GM23338 (cell line): ENCODE measurements at regions not wholly inside any gene's neighbourhood (a gene's known extent, or its start where the extent isn't known, plus 50 kb on each side); places are given as distances from the start of the nearest gene placed in this dataset.

Experiments
- ATAC-seq: fragments of 200-7000 bp; cut with Tn5 transposase; 3 replicates; pipeline ENCODE4 v1.9.1; 2020
- DNase-seq: peaks from one replicate; pipeline ENCODE4 v3.0.0-alpha.2; 2015; ENCODE audit warnings: low spot score
- H2AFZ ChIP-seq: fragments of 200-600 bp; sonication (generic); 2 replicates; pipeline ENCODE4 v1.8.0; 2016; ENCODE audit warnings: antibody characterized with exemption, mild to moderate bottlenecking, moderate library complexity
- H3F3A ChIP-seq: fragments of 200-600 bp; sonication (generic); replicated peaks from 2 replicates; pipeline ENCODE4 v1.8.0; 2017; ENCODE audit warnings: antibody characterized with exemption, mixed run types, low read depth
- H3K27ac ChIP-seq: fragments of 200-600 bp; sonication (generic); 2 replicates; pipeline ENCODE4 v1.6.1; 2016; ENCODE audit warnings: low read depth
- H3K27me3 ChIP-seq: fragments of 200-600 bp; sonication (generic); 2 replicates; pipeline ENCODE4 v1.8.0; 2016; ENCODE audit warnings: mild to moderate bottlenecking, mixed run types, moderate library complexity; ENCODE audit not compliant: insufficient read depth
- H3K36me3 ChIP-seq: fragments of 200-600 bp; sonication (generic); 2 replicates; pipeline ENCODE4 v1.8.0; 2016; ENCODE audit warnings: mild to moderate bottlenecking; ENCODE audit not compliant: insufficient read depth
- H3K4me1 ChIP-seq: fragments of 200-600 bp; sonication (generic); 2 replicates; pipeline ENCODE4 v1.8.0; 2016; ENCODE audit warnings: mild to moderate bottlenecking, moderate library complexity; ENCODE audit not compliant: insufficient read depth
- H3K4me2 ChIP-seq: fragments of 200-600 bp; sonication (generic); 2 replicates; pipeline ENCODE4 v1.7.1; 2017; ENCODE audit warnings: mixed run types
- H3K4me3 ChIP-seq: fragments of 200-600 bp; sonication (generic); 2 replicates; pipeline ENCODE4 v1.6.1; 2016; ENCODE audit warnings: mixed run types
- H3K79me2 ChIP-seq: fragments of 200-600 bp; sonication (generic); replicated peaks from 2 replicates; pipeline ENCODE4 v1.8.0; 2017; ENCODE audit warnings: mild to moderate bottlenecking; ENCODE audit not compliant: insufficient read depth
- H3K9me2 ChIP-seq: fragments of 200-600 bp; sonication (generic); 2 replicates; pipeline ENCODE4 v1.8.0; 2017; ENCODE audit not compliant: insufficient read depth
- H4K20me1 ChIP-seq: fragments of 200-600 bp; sonication (generic); replicated peaks from 2 replicates; pipeline ENCODE4 v1.8.0; 2017; ENCODE audit warnings: mild to moderate bottlenecking; ENCODE audit not compliant: insufficient read depth
- H3K27ac Mint-ChIP-seq: 2 replicates; pipeline ENCODE4 v1.8.0; 2020; ENCODE audit warnings: inconsistent platforms, mild to moderate bottlenecking, moderate library complexity, mixed read lengths
- H3K27me3 Mint-ChIP-seq: 3 replicates; pipeline ENCODE4 v1.8.0; 2022; ENCODE audit warnings: low read depth, mild to moderate bottlenecking, moderate library complexity, mixed read lengths, inconsistent platforms; ENCODE audit not compliant: insufficient read depth, poor library complexity
- H3K36me3 Mint-ChIP-seq: 3 replicates; pipeline ENCODE4 v1.8.0; 2021; ENCODE audit warnings: low read depth, mild to moderate bottlenecking, inconsistent platforms, moderate library complexity, mixed read lengths
- H3K4me1 Mint-ChIP-seq: 3 replicates; pipeline ENCODE4 v1.8.0; 2020; ENCODE audit warnings: mild to moderate bottlenecking, inconsistent platforms, mixed read lengths
- H3K4me3 Mint-ChIP-seq: 3 replicates; pipeline ENCODE4 v1.8.0; 2021; ENCODE audit warnings: moderate library complexity, mild to moderate bottlenecking, inconsistent platforms, mixed read lengths
- H3K9me3 Mint-ChIP-seq: 3 replicates; pipeline ENCODE4 v1.8.0; 2020; ENCODE audit warnings: moderate library complexity, mild to moderate bottlenecking, inconsistent platforms, mixed read lengths
- CREB1 ChIP-seq: fragments of 250-450 bp; sonication (Bioruptor Pico); IDR thresholded peaks from 2 replicates; pipeline ENCODE4 v1.5.0; 2020; ENCODE audit warnings: low read depth, mild to moderate bottlenecking, moderate library complexity
- EZH2 ChIP-seq: fragments of 200-600 bp; sonication (generic); IDR thresholded peaks from one replicate; pipeline ENCODE4 v1.8.0; 2017; ENCODE audit warnings: antibody characterized with exemption, mild to moderate bottlenecking, low read depth; ENCODE audit not compliant: unreplicated experiment
- EZH2phosphoT487 ChIP-seq: fragments of 200-600 bp; sonication (generic); IDR thresholded peaks from one replicate; pipeline ENCODE4 v1.8.1; 2018; ENCODE audit warnings: antibody characterized with exemption; ENCODE audit not compliant: unreplicated experiment
- JUNB ChIP-seq: IDR thresholded peaks from one replicate; pipeline ENCODE4 v1.6.1; 2016; ENCODE audit warnings: antibody characterized with exemption; ENCODE audit not compliant: unreplicated experiment
- NANOG ChIP-seq: IDR thresholded peaks from 2 replicates; pipeline ENCODE4 v1.6.1; 2016; ENCODE audit warnings: antibody characterized with exemption, borderline replicate concordance
- POLR2AphosphoS5 ChIP-seq: IDR thresholded peaks from 2 replicates; pipeline ENCODE4 v1.6.1; 2016; ENCODE audit warnings: antibody characterized with exemption, low read depth
- REST ChIP-seq: IDR thresholded peaks from one replicate; pipeline ENCODE4 v1.6.1; 2018; ENCODE audit warnings: antibody characterized with exemption; ENCODE audit not compliant: unreplicated experiment
- STAT1 ChIP-seq: IDR thresholded peaks from one replicate; pipeline ENCODE4 v1.6.1; 2016; ENCODE audit warnings: antibody characterized with exemption; ENCODE audit not compliant: unreplicated experiment
- ZNF114 ChIP-seq: fragments of 250-450 bp; sonication (Bioruptor Pico); IDR thresholded peaks from 2 replicates; pipeline ENCODE4 v1.5.0; 2020; ENCODE audit warnings: mild to moderate bottlenecking, moderate library complexity
- ZNF331 ChIP-seq: fragments of 250-450 bp; sonication (Bioruptor Pico); IDR thresholded peaks from 2 replicates; pipeline ENCODE4 v1.5.0; 2020; ENCODE audit warnings: low read depth, mild to moderate bottlenecking, moderate library complexity
- TF ChIP-seq, protein P1 (sequence below): IDR thresholded peaks from 2 replicates; pipeline ENCODE4 v1.6.1; 2016; ENCODE audit warnings: antibody characterized with exemption
- TF ChIP-seq, protein P2 (sequence below), 2 experiments: fragments of 200-600 bp in 1 of 2; sonication (generic) in 1 of 2; conservative IDR thresholded peaks; 2 replicates each; pipeline versions ENCODE4 v1.5.1 to v1.6.1; 2016 to 2017; ENCODE audit warnings: antibody characterized with exemption in 2 of 2, low read depth in 2 of 2, mild to moderate bottlenecking in 2 of 2, moderate library complexity in 1 of 2
- TF ChIP-seq, protein P3 (sequence below): fragments of 250-450 bp; sonication (Bioruptor Pico); IDR thresholded peaks from 2 replicates; pipeline ENCODE4 v1.5.0; 2020; ENCODE audit warnings: mild to moderate bottlenecking, moderate library complexity

GRCh38 chr2:228444161-228444560 lies 262.7 kb upstream of the SPHKAP start:
- no peak overlapping the region for H3K27ac ChIP-seq
- no peaks in the 10 kb centered on the region; the same call in 1 of the 2 replicates for H3K4me1 ChIP-seq
- ATAC-seq (no peak), DNase-seq (no peak)
- H4K20me1 ChIP-seq, result no peaks in the 10 kb centered on the region
- TF ChIP-seq, protein P1, sequence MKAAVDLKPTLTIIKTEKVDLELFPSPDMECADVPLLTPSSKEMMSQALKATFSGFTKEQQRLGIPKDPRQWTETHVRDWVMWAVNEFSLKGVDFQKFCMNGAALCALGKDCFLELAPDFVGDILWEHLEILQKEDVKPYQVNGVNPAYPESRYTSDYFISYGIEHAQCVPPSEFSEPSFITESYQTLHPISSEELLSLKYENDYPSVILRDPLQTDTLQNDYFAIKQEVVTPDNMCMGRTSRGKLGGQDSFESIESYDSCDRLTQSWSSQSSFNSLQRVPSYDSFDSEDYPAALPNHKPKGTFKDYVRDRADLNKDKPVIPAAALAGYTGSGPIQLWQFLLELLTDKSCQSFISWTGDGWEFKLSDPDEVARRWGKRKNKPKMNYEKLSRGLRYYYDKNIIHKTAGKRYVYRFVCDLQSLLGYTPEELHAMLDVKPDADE, result no peak
- TF ChIP-seq EZH2phosphoT487, result no peak
- TF ChIP-seq EZH2, result no peak
- no peak for TF ChIP-seq ZNF331 (CRISPR knock-in tag)
- no peak for TF ChIP-seq ZNF114
- no peak for TF ChIP-seq NANOG
- TF ChIP-seq JUNB, result no peak
- TF ChIP-seq STAT1, result no peak
- no peak for TF ChIP-seq CREB1 (CRISPR knock-in tag)
- TF ChIP-seq, protein P2, sequence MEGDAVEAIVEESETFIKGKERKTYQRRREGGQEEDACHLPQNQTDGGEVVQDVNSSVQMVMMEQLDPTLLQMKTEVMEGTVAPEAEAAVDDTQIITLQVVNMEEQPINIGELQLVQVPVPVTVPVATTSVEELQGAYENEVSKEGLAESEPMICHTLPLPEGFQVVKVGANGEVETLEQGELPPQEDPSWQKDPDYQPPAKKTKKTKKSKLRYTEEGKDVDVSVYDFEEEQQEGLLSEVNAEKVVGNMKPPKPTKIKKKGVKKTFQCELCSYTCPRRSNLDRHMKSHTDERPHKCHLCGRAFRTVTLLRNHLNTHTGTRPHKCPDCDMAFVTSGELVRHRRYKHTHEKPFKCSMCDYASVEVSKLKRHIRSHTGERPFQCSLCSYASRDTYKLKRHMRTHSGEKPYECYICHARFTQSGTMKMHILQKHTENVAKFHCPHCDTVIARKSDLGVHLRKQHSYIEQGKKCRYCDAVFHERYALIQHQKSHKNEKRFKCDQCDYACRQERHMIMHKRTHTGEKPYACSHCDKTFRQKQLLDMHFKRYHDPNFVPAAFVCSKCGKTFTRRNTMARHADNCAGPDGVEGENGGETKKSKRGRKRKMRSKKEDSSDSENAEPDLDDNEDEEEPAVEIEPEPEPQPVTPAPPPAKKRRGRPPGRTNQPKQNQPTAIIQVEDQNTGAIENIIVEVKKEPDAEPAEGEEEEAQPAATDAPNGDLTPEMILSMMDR (conservative IDR thresholded peaks at IDR 0.05; ENCODE audit: low read depth in 2 of 2), result no peak
- TF ChIP-seq, protein P3, sequence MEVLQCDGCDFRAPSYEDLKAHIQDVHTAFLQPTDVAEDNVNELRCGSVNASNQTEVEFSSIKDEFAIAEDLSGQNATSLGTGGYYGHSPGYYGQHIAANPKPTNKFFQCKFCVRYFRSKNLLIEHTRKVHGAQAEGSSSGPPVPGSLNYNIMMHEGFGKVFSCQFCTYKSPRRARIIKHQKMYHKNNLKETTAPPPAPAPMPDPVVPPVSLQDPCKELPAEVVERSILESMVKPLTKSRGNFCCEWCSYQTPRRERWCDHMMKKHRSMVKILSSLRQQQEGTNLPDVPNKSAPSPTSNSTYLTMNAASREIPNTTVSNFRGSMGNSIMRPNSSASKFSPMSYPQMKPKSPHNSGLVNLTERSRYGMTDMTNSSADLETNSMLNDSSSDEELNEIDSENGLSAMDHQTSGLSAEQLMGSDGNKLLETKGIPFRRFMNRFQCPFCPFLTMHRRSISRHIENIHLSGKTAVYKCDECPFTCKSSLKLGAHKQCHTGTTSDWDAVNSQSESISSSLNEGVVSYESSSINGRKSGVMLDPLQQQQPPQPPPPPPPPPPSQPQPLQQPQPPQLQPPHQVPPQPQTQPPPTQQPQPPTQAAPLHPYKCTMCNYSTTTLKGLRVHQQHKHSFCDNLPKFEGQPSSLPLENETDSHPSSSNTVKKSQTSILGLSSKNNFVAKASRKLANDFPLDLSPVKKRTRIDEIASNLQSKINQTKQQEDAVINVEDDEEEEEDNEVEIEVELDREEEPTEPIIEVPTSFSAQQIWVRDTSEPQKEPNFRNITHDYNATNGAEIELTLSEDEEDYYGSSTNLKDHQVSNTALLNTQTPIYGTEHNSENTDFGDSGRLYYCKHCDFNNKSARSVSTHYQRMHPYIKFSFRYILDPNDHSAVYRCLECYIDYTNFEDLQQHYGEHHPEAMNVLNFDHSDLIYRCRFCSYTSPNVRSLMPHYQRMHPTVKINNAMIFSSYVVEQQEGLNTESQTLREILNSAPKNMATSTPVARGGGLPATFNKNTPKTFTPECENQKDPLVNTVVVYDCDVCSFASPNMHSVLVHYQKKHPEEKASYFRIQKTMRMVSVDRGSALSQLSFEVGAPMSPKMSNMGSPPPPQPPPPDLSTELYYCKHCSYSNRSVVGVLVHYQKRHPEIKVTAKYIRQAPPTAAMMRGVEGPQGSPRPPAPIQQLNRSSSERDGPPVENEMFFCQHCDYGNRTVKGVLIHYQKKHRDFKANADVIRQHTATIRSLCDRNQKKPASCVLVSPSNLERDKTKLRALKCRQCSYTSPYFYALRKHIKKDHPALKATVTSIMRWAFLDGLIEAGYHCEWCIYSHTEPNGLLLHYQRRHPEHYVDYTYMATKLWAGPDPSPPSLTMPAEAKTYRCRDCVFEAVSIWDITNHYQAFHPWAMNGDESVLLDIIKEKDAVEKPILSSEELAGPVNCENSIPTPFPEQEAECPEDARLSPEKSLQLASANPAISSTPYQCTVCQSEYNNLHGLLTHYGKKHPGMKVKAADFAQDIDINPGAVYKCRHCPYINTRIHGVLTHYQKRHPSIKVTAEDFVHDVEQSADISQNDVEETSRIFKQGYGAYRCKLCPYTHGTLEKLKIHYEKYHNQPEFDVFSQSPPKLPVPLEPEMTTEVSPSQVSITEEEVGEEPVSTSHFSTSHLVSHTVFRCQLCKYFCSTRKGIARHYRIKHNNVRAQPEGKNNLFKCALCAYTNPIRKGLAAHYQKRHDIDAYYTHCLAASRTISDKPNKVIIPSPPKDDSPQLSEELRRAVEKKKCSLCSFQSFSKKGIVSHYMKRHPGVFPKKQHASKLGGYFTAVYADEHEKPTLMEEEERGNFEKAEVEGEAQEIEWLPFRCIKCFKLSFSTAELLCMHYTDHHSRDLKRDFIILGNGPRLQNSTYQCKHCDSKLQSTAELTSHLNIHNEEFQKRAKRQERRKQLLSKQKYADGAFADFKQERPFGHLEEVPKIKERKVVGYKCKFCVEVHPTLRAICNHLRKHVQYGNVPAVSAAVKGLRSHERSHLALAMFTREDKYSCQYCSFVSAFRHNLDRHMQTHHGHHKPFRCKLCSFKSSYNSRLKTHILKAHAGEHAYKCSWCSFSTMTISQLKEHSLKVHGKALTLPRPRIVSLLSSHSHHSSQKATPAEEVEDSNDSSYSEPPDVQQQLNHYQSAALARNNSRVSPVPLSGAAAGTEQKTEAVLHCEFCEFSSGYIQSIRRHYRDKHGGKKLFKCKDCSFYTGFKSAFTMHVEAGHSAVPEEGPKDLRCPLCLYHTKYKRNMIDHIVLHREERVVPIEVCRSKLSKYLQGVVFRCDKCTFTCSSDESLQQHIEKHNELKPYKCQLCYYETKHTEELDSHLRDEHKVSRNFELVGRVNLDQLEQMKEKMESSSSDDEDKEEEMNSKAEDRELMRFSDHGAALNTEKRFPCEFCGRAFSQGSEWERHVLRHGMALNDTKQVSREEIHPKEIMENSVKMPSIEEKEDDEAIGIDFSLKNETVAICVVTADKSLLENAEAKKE (CRISPR knock-in tag), result no peak
- TF ChIP-seq REST, result no peak
- no peak for TF ChIP-seq POLR2AphosphoS5
- Mint-ChIP-seq H3K27ac (no peak overlapping the region), H3K4me1 (peaks cover 9% of the 10 kb centered on the region), H3K9me3 (no peaks in the 10 kb centered on the region; the same call in 2 of the 3 replicates), H3K4me3 (no peak overlapping the region), H3K36me3 (no peaks in the 10 kb centered on the region), H3K27me3 (no peaks in the 10 kb centered on the region)
- no peaks in the 10 kb centered on the region for H3K79me2 ChIP-seq
- H3K36me3 ChIP-seq, result no peaks in the 10 kb centered on the region
- no peak overlapping the region for H2AFZ ChIP-seq
- H3K27me3 ChIP-seq, result no peaks in the 10 kb centered on the region
- no peak overlapping the region for H3K4me2 ChIP-seq
- H3K9me2 ChIP-seq, result peaks cover 3% of the 10 kb centered on the region; the same call in 1 of the 2 replicates
- H3F3A ChIP-seq, result no peaks in the 10 kb centered on the region
- H3K4me3 ChIP-seq, result no peak overlapping the region
